Nephron progenitor cell (in vitro differentiated cells): ENCODE measurements at regions not wholly inside any gene's neighbourhood (a gene's known extent, or its start where the extent isn't known, plus 50 kb on each side); places are given as distances from the start of the nearest gene placed in this dataset.

ENCODE experiments used
- DNase-seq: peaks from one replicate; pipeline ENCODE4 v3.0.0; 2021
- H3K27ac Mint-ChIP-seq: 2 replicates; pipeline ENCODE4 v1.8.0; 2021; ENCODE audit warnings: mild to moderate bottlenecking, moderate library complexity, mixed read lengths
- H3K27me3 Mint-ChIP-seq: 2 replicates; pipeline ENCODE4 v1.8.0; 2021; ENCODE audit warnings: mild to moderate bottlenecking, low read depth, mixed read lengths; ENCODE audit not compliant: poor library complexity
- H3K36me3 Mint-ChIP-seq: 2 replicates; pipeline ENCODE4 v1.8.0; 2021; ENCODE audit warnings: low read depth, mixed read lengths
- H3K4me1 Mint-ChIP-seq: 2 replicates; pipeline ENCODE4 v1.8.0; 2021; ENCODE audit warnings: mixed read lengths
- H3K4me3 Mint-ChIP-seq: 2 replicates; pipeline ENCODE4 v1.8.0; 2021; ENCODE audit warnings: mild to moderate bottlenecking, moderate library complexity, mixed read lengths
- H3K9me3 Mint-ChIP-seq: 2 replicates; pipeline ENCODE4 v1.8.0; 2021; ENCODE audit warnings: mild to moderate bottlenecking, moderate library complexity, mixed read lengths
- CTCF ChIP-seq: fragments of 200-600 bp; sonication (generic); IDR thresholded peaks from 2 replicates; pipeline ENCODE4 v1.5.0; 2021; ENCODE audit warnings: antibody characterized with exemption

GRCh38 chr1:243902100-243902499, 52.1 kb upstream of the AKT3 start:
- H3K4me1 Mint-ChIP-seq: no peaks in the 10 kb centered on the region
- no peaks in the 10 kb centered on the region for H3K36me3 Mint-ChIP-seq
- no peaks in the 10 kb centered on the region for H3K9me3 Mint-ChIP-seq
- no peak overlapping the region for H3K4me3 Mint-ChIP-seq
- no peak for TF ChIP-seq CTCF
- H3K27me3 Mint-ChIP-seq: peaks cover 41% of the 10 kb centered on the region
- no peak for DNase-seq
- H3K27ac Mint-ChIP-seq: no peak overlapping the region
